ENCODE measurements at regions not wholly inside any gene's neighbourhood (a gene's known extent, or its start where the extent isn't known, plus 50 kb on each side); places are given as distances from the start of the nearest gene placed in this dataset.

DNA sequence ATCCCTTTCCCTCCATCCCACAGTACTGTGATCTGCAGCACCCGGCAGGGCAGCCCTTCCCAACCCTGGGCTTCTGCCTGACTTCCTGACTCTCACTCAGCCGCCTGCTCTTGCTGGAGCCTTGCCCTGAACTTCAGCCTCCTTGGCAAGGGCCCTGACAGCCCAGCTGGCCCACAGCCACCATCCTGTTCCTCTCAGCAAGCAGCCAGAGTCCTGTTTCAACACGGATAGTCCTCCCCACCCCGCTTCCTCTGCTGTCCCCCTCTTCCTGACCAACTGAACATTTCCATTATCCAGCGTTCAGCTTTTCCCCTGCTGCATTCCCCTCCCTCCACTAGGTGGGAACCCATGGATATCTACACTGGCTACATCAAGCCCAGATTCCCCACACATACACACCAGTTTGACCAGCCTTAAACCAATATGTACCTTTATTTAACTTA lies 74.0 kb upstream of the MDM1 start:
- DNase-seq, result peak; percentile 55 to 97 (median 62)
- Histone ChIP-seq H3K4me1 (ENCODE audit: control insufficient read depth in 2 of 3, insufficient read depth in 2 of 3, low read depth in 1 of 3, low read length in 3 of 3) (peaks cover 2 to 19% (median 15%) of the 10 kb centered on the region in 3 donors), H3K9me3 (ENCODE audit: control insufficient read depth in 2 of 3, insufficient read depth in 1 of 3, low read length in 3 of 3) (no peaks in the 10 kb centered on the region), H3K4me3 (ENCODE audit: low read length in 3 of 3) (peak overlapping the region in 2 of 3 donors; percentile 11 to 44), H3K36me3 (ENCODE audit: control insufficient read depth in 2 of 3, insufficient read depth in 3 of 3, low read length in 3 of 3) (no peaks in the 10 kb centered on the region), H3K27ac (ENCODE audit: low read depth in 2 of 2, low read length in 2 of 2) (peak overlapping the region; percentile 81 to 89), H3K27me3 (ENCODE audit: control insufficient read depth, insufficient read depth, low read length) (no peaks in the 10 kb centered on the region), H3K9ac (ENCODE audit: low read length in 3 of 3) (no peak overlapping the region)
- intact Hi-C loops (cut with DNase I), result no loop called here
- FAIRE-seq, result peak; percentile 13
- TF ChIP-seq, protein P1, sequence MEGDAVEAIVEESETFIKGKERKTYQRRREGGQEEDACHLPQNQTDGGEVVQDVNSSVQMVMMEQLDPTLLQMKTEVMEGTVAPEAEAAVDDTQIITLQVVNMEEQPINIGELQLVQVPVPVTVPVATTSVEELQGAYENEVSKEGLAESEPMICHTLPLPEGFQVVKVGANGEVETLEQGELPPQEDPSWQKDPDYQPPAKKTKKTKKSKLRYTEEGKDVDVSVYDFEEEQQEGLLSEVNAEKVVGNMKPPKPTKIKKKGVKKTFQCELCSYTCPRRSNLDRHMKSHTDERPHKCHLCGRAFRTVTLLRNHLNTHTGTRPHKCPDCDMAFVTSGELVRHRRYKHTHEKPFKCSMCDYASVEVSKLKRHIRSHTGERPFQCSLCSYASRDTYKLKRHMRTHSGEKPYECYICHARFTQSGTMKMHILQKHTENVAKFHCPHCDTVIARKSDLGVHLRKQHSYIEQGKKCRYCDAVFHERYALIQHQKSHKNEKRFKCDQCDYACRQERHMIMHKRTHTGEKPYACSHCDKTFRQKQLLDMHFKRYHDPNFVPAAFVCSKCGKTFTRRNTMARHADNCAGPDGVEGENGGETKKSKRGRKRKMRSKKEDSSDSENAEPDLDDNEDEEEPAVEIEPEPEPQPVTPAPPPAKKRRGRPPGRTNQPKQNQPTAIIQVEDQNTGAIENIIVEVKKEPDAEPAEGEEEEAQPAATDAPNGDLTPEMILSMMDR (IDR thresholded peaks at IDR 0.05; ENCODE audit: borderline replicate concordance, extremely low read depth, insufficient read depth), result peak; percentile 21

DNA sequence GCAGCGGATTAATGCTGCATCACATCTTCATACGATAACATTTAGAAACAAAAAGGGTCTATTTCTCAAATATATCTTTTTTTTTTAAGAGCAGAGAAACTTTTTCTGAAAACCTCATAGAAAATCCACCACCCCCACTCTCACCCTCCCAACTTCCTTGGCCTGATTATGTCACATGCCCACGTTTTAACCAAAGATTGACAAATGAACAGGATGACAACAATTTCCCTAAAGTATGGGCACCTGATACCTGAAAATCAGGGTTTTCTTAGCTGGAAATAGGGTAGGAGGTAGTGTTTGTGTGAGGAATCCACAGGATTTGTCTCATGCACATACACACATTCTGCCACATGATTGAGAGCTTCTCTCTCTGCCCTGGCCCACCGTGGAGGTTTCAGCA lies 74.7 kb upstream of the MDM1 start:
- no peak overlapping the region for H3K9ac ChIP-seq (ENCODE audit: low read length in 3 of 3)
- H3K9me3 ChIP-seq (ENCODE audit: control insufficient read depth in 2 of 3, insufficient read depth in 1 of 3, low read length in 3 of 3), result no peaks in the 10 kb centered on the region
- no peak for FAIRE-seq
- peak overlapping the region in 1 of 2 donors; percentile 5 for H3K27ac ChIP-seq (ENCODE audit: low read depth in 2 of 2, low read length in 2 of 2)
- peaks cover 2 to 19% (median 15%) of the 10 kb centered on the region in 3 donors for H3K4me1 ChIP-seq (ENCODE audit: control insufficient read depth in 2 of 3, insufficient read depth in 2 of 3, low read depth in 1 of 3, low read length in 3 of 3)
- H3K27me3 ChIP-seq (ENCODE audit: control insufficient read depth, insufficient read depth, low read length), result no peaks in the 10 kb centered on the region
- DNase-seq, result no peak
- TF ChIP-seq, protein P1 (IDR thresholded peaks at IDR 0.05; ENCODE audit: borderline replicate concordance, extremely low read depth, insufficient read depth), result no peak
- no peak overlapping the region for H3K4me3 ChIP-seq (ENCODE audit: low read length in 3 of 3)
- H3K36me3 ChIP-seq (ENCODE audit: control insufficient read depth in 2 of 3, insufficient read depth in 3 of 3, low read length in 3 of 3), result no peaks in the 10 kb centered on the region
- intact Hi-C loops (cut with DNase I), result no loop called here

DNA sequence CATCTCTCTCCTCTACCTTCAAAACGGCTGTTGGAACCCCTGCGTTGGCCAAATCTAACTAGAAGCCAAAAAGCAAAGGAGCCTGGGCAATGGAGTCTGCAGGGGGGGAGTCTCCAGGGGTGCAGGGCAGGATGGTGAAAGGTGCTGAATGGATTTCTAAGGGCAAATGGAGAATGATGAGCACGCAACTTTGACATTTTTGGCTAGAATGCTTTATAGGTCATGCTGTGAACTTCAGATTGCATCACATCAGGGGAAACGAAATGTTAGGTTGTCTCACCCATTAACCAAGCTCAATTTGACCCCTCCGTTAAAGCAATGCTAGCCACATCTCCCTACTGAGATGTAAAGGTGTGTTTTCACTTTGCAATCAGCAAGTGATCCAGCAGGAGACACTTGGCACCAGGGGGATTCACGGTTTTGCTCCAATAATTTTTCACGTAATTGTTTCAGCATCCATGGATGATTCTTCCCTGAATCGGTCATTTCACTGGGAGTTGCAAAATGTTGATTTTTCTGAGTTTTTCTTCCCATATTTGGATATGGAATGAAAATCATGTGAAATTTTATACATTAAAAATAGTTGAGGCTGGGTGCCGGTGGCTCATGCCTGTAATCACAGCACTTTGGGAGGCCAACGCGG lies 78.0 kb upstream of the MDM1 start:
- DNase-seq (no peak), FAIRE-seq (no peak)

More for the DNA sequence above, 78.0 kb upstream of the MDM1 start:
- no peak overlapping the region for H3K27ac ChIP-seq (ENCODE audit: low read depth in 2 of 2, low read length in 2 of 2)
- H3K4me3 ChIP-seq (ENCODE audit: low read length in 3 of 3), result no peak overlapping the region
- H3K36me3 ChIP-seq (ENCODE audit: control insufficient read depth in 2 of 3, insufficient read depth in 3 of 3, low read length in 3 of 3), result no peaks in the 10 kb centered on the region
- H3K4me1 ChIP-seq (ENCODE audit: control insufficient read depth in 2 of 3, insufficient read depth in 2 of 3, low read depth in 1 of 3, low read length in 3 of 3), result peaks cover 2 to 13% (median 13%) of the 10 kb centered on the region in 3 donors
- no peaks in the 10 kb centered on the region for H3K9me3 ChIP-seq (ENCODE audit: control insufficient read depth in 2 of 3, insufficient read depth in 1 of 3, low read length in 3 of 3)
- H3K27me3 ChIP-seq (ENCODE audit: control insufficient read depth, insufficient read depth, low read length), result no peaks in the 10 kb centered on the region
- TF ChIP-seq, protein P1 (IDR thresholded peaks at IDR 0.05; ENCODE audit: borderline replicate concordance, extremely low read depth, insufficient read depth), result no peak
- H3K9ac ChIP-seq (ENCODE audit: low read length in 3 of 3), result no peak overlapping the region
- intact Hi-C loops (cut with DNase I), result no loop called here
